Common myeloid progenitor, CD34-positive (primary cell): ENCODE measurements at regions not wholly inside any gene's neighbourhood (a gene's known extent, or its start where the extent isn't known, plus 50 kb on each side); places are given as distances from the start of the nearest gene placed in this dataset.

Source experiments
- CTCF ChIA-PET: fragments of 350-600 bp; sonication (Branson Sonifier 250); formaldehyde crosslinking; loops from one replicate; lab custom pipeline; 2021; ENCODE audit warnings: antibody characterized with exemption; lab: Charles Lee
- POLR2A ChIA-PET: fragments of 350-600 bp; sonication (Branson Sonifier 250); formaldehyde crosslinking; loops from one replicate; lab custom pipeline; 2021; ENCODE audit warnings: antibody characterized with exemption; lab: Charles Lee
- DNase-seq, 3 donors: peaks; one replicate each; pipeline versions ENCODE4 v3.0.0 to v3.0.0-alpha.2; 2013
- H3K27ac ChIP-seq, 2 experiments: 1 replicate in 1 of 2; 2 replicates in 1 of 2; pipeline ENCODE4 v1.7.0; 2013; ENCODE audit warnings: inconsistent platforms in 2 of 2, low read length in 2 of 2, mild to moderate bottlenecking in 2 of 2, low read depth in 1 of 2, moderate library complexity in 1 of 2; ENCODE audit not compliant: severe bottlenecking in 2 of 2, insufficient read depth in 1 of 2, poor library complexity in 1 of 2
- H3K27me3 ChIP-seq, 5 experiments: replicated peaks in 2 of 5; 1 replicate in 3 of 5; 2 replicates in 2 of 5; pipeline versions ENCODE4 v1.6.1 to v1.7.0; 2013; ENCODE audit warnings: low read length in 4 of 5, mild to moderate bottlenecking in 2 of 5, moderate library complexity in 2 of 5, inconsistent platforms in 1 of 5; ENCODE audit not compliant: insufficient read depth in 5 of 5, control insufficient read depth in 4 of 5
- H3K36me3 ChIP-seq, 4 experiments: 1 replicate in 2 of 4; 2 replicates in 2 of 4; pipeline versions ENCODE4 v1.6.1 to v1.7.0; 2013; ENCODE audit warnings: low read length in 3 of 4, control low read depth in 1 of 4, mild to moderate bottlenecking in 1 of 4; ENCODE audit not compliant: control insufficient read depth in 4 of 4, insufficient read depth in 4 of 4
- H3K4me1 ChIP-seq, 4 experiments: 1 replicate in 3 of 4; 2 replicates in 1 of 4; pipeline versions ENCODE4 v1.6.1 to v1.7.1; 2013; ENCODE audit warnings: low read length in 3 of 4, mild to moderate bottlenecking in 3 of 4, control low read depth in 1 of 4, inconsistent platforms in 1 of 4, moderate library complexity in 1 of 4; ENCODE audit not compliant: control insufficient read depth in 4 of 4, insufficient read depth in 4 of 4; ENCODE audit errors: control extremely low read depth in 1 of 4
- H3K4me3 ChIP-seq, 7 experiments: 1 replicate in 4 of 7; 2 replicates in 3 of 7; pipeline versions ENCODE4 v1.5.1 to v1.7.0; 2013; ENCODE audit warnings: mild to moderate bottlenecking in 7 of 7, low read length in 6 of 7, moderate library complexity in 6 of 7, inconsistent platforms in 2 of 7, low read depth in 2 of 7, control low read depth in 1 of 7; ENCODE audit not compliant: insufficient read depth in 4 of 7, control insufficient read depth in 1 of 7; ENCODE audit errors: extremely low read depth in 1 of 7
- H3K9me3 ChIP-seq, 5 experiments: 1 replicate in 4 of 5; 2 replicates in 1 of 5; pipeline versions ENCODE4 v1.6.1 to v1.7.1; 2013; ENCODE audit warnings: low read length in 4 of 5, mild to moderate bottlenecking in 2 of 5, inconsistent platforms in 1 of 5, low read depth in 1 of 5, moderate library complexity in 1 of 5; ENCODE audit not compliant: control insufficient read depth in 4 of 5, insufficient read depth in 2 of 5; ENCODE audit errors: control extremely low read depth in 1 of 5
- WGBS: methylation state at CpG from one replicate; pipeline ENCODE4 v1.1.5; 2013; ENCODE audit not compliant: insufficient coverage; 5-methylcytosine and 5-hydroxymethylcytosine counted together

DNA sequence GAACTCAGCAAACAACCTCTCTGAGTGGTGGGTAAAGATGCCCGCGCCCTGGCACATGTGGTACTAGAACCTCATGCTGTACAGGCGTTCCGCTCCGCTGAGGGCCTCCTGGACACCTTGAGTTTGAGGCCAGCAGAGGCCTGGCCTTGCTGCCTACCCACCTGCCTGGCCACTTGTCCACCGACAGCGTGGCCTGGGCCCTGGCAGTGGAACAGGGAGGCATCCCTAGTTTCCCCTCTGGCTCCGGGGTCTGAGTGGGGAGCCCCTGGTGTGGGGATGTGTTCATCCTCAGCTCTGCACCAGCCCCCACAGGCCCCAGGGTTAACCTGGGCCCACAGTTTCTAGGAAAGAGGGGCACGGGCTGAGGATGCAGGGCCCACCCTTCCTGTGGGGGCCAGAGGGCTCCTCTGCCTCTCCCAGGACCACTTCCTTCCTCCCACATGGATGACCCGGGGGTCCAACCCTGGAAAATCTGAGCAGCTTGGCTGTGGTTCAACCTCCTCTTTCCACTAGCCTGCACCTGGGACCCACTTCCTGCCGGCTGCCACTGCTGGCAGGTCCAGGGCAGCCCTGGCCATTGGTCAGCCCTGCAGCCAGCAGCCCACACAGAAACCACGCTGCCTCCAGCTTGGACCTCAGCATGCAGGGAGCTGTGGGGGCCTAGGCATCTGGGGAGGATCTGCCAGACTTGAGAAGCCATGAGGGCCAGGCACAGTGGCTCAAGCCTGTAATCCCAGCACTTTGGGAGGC lies 53.3 kb upstream of the COL18A1 start:
- ChIA-PET POLR2A (no interaction called here), CTCF (interaction anchor here (0.9 kb wide), 1 partner anchor 204 kb away, joined by 3 read pairs; no protein-coding TSS in a partner anchor)
- Histone ChIP-seq H3K27ac (no peak overlapping the region), H3K36me3 (no peaks in the 10 kb centered on the region), H3K4me3 (no peak overlapping the region), H3K27me3 (peaks cover 0 to 31% (median 9%) of the 10 kb centered on the region in 5 experiments), H3K4me1 (peaks cover 0 to 13% (median 3%) of the 10 kb centered on the region in 4 experiments), H3K9me3 (no peaks in the 10 kb centered on the region)
- no peak for DNase-seq
- 80% methylated on average over 8 of the region's 12 CpGs for WGBS

GRCh38 chr21:45352621-45353139 lies 52.3 kb upstream of the COL18A1 start:
- Histone ChIP-seq H3K27ac (no peak overlapping the region), H3K4me3 (no peak overlapping the region), H3K9me3 (no peaks in the 10 kb centered on the region), H3K4me1 (peaks cover 0 to 13% (median 3%) of the 10 kb centered on the region in 4 experiments), H3K36me3 (no peaks in the 10 kb centered on the region), H3K27me3 (peaks cover 0 to 30% (median 12%) of the 10 kb centered on the region in 5 experiments)
- DNase-seq = no peak
- 95% methylated on average over 24 of the region's 26 CpGs for WGBS
- ChIA-PET CTCF (no interaction called here), POLR2A (no interaction called here)

DNA sequence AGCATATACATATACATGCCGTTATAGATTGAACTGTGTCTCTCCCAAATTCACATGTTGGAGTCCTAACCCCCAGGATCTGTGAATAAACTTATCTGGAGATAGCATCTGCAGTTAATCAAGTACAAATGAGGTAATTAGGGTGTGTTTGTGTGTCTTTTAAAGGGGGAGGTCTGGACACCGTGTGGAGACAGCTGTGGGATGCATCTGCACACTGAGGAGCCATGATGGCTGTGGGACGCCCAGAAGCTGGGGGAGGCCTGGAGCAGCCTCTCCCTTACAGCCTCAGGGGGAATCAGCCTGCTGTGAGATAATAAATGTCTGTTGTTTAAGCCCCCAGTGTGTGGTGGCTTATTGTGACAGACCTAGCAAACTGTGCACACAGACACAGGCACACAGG lies 51.8 kb upstream of the COL18A1 start:
- no peaks in the 10 kb centered on the region for H3K9me3 ChIP-seq
- peaks cover 0 to 29% (median 12%) of the 10 kb centered on the region in 5 experiments for H3K27me3 ChIP-seq
- CTCF ChIA-PET = no interaction called here
- no peak overlapping the region for H3K4me3 ChIP-seq
- H3K36me3 ChIP-seq = no peaks in the 10 kb centered on the region
- DNase-seq = no peak
- H3K27ac ChIP-seq = no peak overlapping the region
- POLR2A ChIA-PET = no interaction called here
- H3K4me1 ChIP-seq = peaks cover 0 to 13% (median 3%) of the 10 kb centered on the region in 4 experiments
- 92% methylated on average over 2 of the region's 3 CpGs for WGBS

- H3K27ac ChIP-seq = no peak overlapping the region
- peaks cover 0 to 13% (median 3%) of the 10 kb centered on the region in 4 experiments for H3K4me1 ChIP-seq
- no peak overlapping the region for H3K4me3 ChIP-seq
- ChIA-PET POLR2A (interaction anchor here (0.6 kb wide), 1 partner anchor 105 kb away, joined by 4 read pairs; no protein-coding TSS in a partner anchor), CTCF (no interaction called here)
- peak; percentile 15 to 36 (median 35) for DNase-seq
- H3K9me3 ChIP-seq = no peaks in the 10 kb centered on the region
- WGBS = no CpG with 5 or more reads among the region's 5 CpGs
- H3K27me3 ChIP-seq = peaks cover 0 to 29% (median 12%) of the 10 kb centered on the region in 5 experiments
- no peaks in the 10 kb centered on the region for H3K36me3 ChIP-seq
Observed at GRCh38 chr21:45354970-45355369, 50.0 kb upstream of the COL18A1 start.
